Stimulated activated effector memory CD8-positive, alpha-beta T cell treated with anti-CD3 and anti-CD28 coated beads, Interleukin-12 subunit alpha, Interleukin-12 subunit beta, amount 100 ng/mL, for 72 hours (primary cell): ENCODE measurements at regions not wholly inside any gene's neighbourhood (a gene's known extent, or its start where the extent isn't known, plus 50 kb on each side); places are given as distances from the start of the nearest gene placed in this dataset.

ENCODE experiments used
- ATAC-seq: fragments of 150-1000 bp; cut with Tn5 transposase; 2 replicates; pipeline ENCODE4 v1.10.0; 2021
- DNase-seq, 2 donors: peaks; one replicate each; pipeline ENCODE4 v3.0.0; 2021 to 2022; ENCODE audit warnings: low spot score in 2 of 2
- H3K27ac Mint-ChIP-seq: one replicate; pipeline ENCODE4 v1.8.0; 2022; ENCODE audit warnings: mild to moderate bottlenecking, mixed read lengths
- H3K36me3 Mint-ChIP-seq: one replicate; pipeline ENCODE4 v1.8.0; 2022; ENCODE audit warnings: mild to moderate bottlenecking, mixed read lengths
- H3K4me1 Mint-ChIP-seq: one replicate; pipeline ENCODE4 v1.8.0; 2022; ENCODE audit warnings: mixed read lengths
- H3K4me3 Mint-ChIP-seq: one replicate; pipeline ENCODE4 v1.8.0; 2022; ENCODE audit warnings: mild to moderate bottlenecking, mixed read lengths
- H3K9me3 Mint-ChIP-seq: one replicate; pipeline ENCODE4 v1.8.0; 2022; ENCODE audit warnings: mixed read lengths

GRCh38 chr4:129675036-129675435 is 579.1 kb downstream of the C4orf33 start:
- DNase-seq (no peak), ATAC-seq (no peak)
- Mint-ChIP-seq H3K36me3 (no peaks in the 10 kb centered on the region), H3K4me1 (no peaks in the 10 kb centered on the region), H3K4me3 (no peak overlapping the region), H3K9me3 (peaks cover 6% of the 10 kb centered on the region), H3K27ac (no peak overlapping the region)

- no peak for ATAC-seq
Observed at GRCh38 chr4:129676934-129677333, 581.0 kb downstream of the C4orf33 start.

GRCh38 chr4:129682586-129682985 is 586.6 kb downstream of the C4orf33 start:
- no peaks in the 10 kb centered on the region for H3K36me3 Mint-ChIP-seq
- H3K4me3 Mint-ChIP-seq = no peak overlapping the region
- no peaks in the 10 kb centered on the region for H3K4me1 Mint-ChIP-seq
- DNase-seq (no peak), ATAC-seq (no peak)
- no peak overlapping the region for H3K27ac Mint-ChIP-seq
- peaks cover 3% of the 10 kb centered on the region for H3K9me3 Mint-ChIP-seq

More at GRCh38 chr4:129676934-129677333, 581.0 kb downstream of the C4orf33 start:
- no peak for DNase-seq
- Mint-ChIP-seq H3K36me3 (no peaks in the 10 kb centered on the region), H3K27ac (no peak overlapping the region), H3K4me3 (no peak overlapping the region), H3K4me1 (no peaks in the 10 kb centered on the region), H3K9me3 (peaks cover 3% of the 10 kb centered on the region)

GRCh38 chr4:129707949-129708348 is 612.0 kb downstream of the C4orf33 start:
- DNase-seq (no peak), ATAC-seq (no peak)
- H3K4me1 Mint-ChIP-seq = no peaks in the 10 kb centered on the region
- H3K4me3 Mint-ChIP-seq = no peak overlapping the region
- peaks cover 4% of the 10 kb centered on the region for H3K9me3 Mint-ChIP-seq
- no peak overlapping the region for H3K27ac Mint-ChIP-seq
- no peaks in the 10 kb centered on the region for H3K36me3 Mint-ChIP-seq

GRCh38 chr4:129708784-129709183 is 612.8 kb downstream of the C4orf33 start:
- no peak overlapping the region for H3K27ac Mint-ChIP-seq
- no peak overlapping the region for H3K4me3 Mint-ChIP-seq
- no peak for ATAC-seq
- H3K4me1 Mint-ChIP-seq = no peaks in the 10 kb centered on the region
- peaks cover 4% of the 10 kb centered on the region for H3K9me3 Mint-ChIP-seq
- no peaks in the 10 kb centered on the region for H3K36me3 Mint-ChIP-seq
- DNase-seq = no peak

- Mint-ChIP-seq H3K27ac (no peak overlapping the region), H3K36me3 (no peaks in the 10 kb centered on the region), H3K9me3 (peaks cover 10% of the 10 kb centered on the region), H3K4me1 (no peaks in the 10 kb centered on the region), H3K4me3 (no peak overlapping the region)
- no peak for ATAC-seq
- no peak for DNase-seq
Observed at GRCh38 chr4:129738175-129738574, 642.2 kb downstream of the C4orf33 start.

GRCh38 chr4:129747756-129748155 is 651.8 kb downstream of the C4orf33 start:
- ATAC-seq = no peak
- no peak overlapping the region for H3K27ac Mint-ChIP-seq
- no peak for DNase-seq
- H3K9me3 Mint-ChIP-seq = peaks cover 6% of the 10 kb centered on the region
- H3K36me3 Mint-ChIP-seq = no peaks in the 10 kb centered on the region
- H3K4me1 Mint-ChIP-seq = no peaks in the 10 kb centered on the region
- no peak overlapping the region for H3K4me3 Mint-ChIP-seq

- no peak overlapping the region for H3K4me3 Mint-ChIP-seq
- no peak for DNase-seq
- H3K27ac Mint-ChIP-seq = no peak overlapping the region
- no peak for ATAC-seq
- H3K4me1 Mint-ChIP-seq = no peaks in the 10 kb centered on the region
- H3K9me3 Mint-ChIP-seq = peaks cover 6% of the 10 kb centered on the region
- H3K36me3 Mint-ChIP-seq = no peaks in the 10 kb centered on the region
Observed at GRCh38 chr4:129748991-129749390, 653.0 kb downstream of the C4orf33 start.

GRCh38 chr4:129751646-129752045 is 655.7 kb downstream of the C4orf33 start:
- peaks cover 6% of the 10 kb centered on the region for H3K9me3 Mint-ChIP-seq
- H3K27ac Mint-ChIP-seq = no peak overlapping the region
- H3K4me1 Mint-ChIP-seq = no peaks in the 10 kb centered on the region
- H3K4me3 Mint-ChIP-seq = no peak overlapping the region
- H3K36me3 Mint-ChIP-seq = no peaks in the 10 kb centered on the region
- ATAC-seq (no peak), DNase-seq (no peak)

GRCh38 chr4:129783596-129783995 is 687.6 kb downstream of the C4orf33 start:
- Mint-ChIP-seq H3K4me1 (no peaks in the 10 kb centered on the region), H3K27ac (no peak overlapping the region), H3K4me3 (no peak overlapping the region), H3K36me3 (no peaks in the 10 kb centered on the region), H3K9me3 (peaks cover 10% of the 10 kb centered on the region)
- DNase-seq (no peak), ATAC-seq (no peak)

GRCh38 chr4:129788486-129788885 is 692.5 kb downstream of the C4orf33 start:
- Mint-ChIP-seq H3K4me3 (no peak overlapping the region), H3K27ac (no peak overlapping the region), H3K36me3 (no peaks in the 10 kb centered on the region), H3K9me3 (peaks cover 20% of the 10 kb centered on the region), H3K4me1 (no peaks in the 10 kb centered on the region)
- DNase-seq (no peak), ATAC-seq (no peak)

GRCh38 chr4:129804461-129804981 is 708.6 kb downstream of the C4orf33 start:
- no peak for DNase-seq
- no peak for ATAC-seq

GRCh38 chr4:129806986-129807385 is 711.0 kb downstream of the C4orf33 start:
- ATAC-seq (no peak), DNase-seq (no peak)
- Mint-ChIP-seq H3K27ac (no peak overlapping the region), H3K36me3 (no peaks in the 10 kb centered on the region), H3K4me3 (no peak overlapping the region), H3K4me1 (no peaks in the 10 kb centered on the region), H3K9me3 (peaks cover 11% of the 10 kb centered on the region)

More at GRCh38 chr4:129804461-129804981, 708.6 kb downstream of the C4orf33 start:
- no peak overlapping the region for H3K27ac Mint-ChIP-seq
- no peak overlapping the region for H3K4me3 Mint-ChIP-seq
- peaks cover 11% of the 10 kb centered on the region for H3K9me3 Mint-ChIP-seq
- no peaks in the 10 kb centered on the region for H3K36me3 Mint-ChIP-seq
- H3K4me1 Mint-ChIP-seq = no peaks in the 10 kb centered on the region

GRCh38 chr4:129808242-129808641 is 712.3 kb downstream of the C4orf33 start:
- Mint-ChIP-seq H3K4me1 (no peaks in the 10 kb centered on the region), H3K36me3 (no peaks in the 10 kb centered on the region), H3K9me3 (peaks cover 10% of the 10 kb centered on the region), H3K27ac (no peak overlapping the region), H3K4me3 (no peak overlapping the region)
- no peak for DNase-seq
- ATAC-seq = no peak

GRCh38 chr4:129821073-129821472 is 725.1 kb downstream of the C4orf33 start:
- Mint-ChIP-seq H3K36me3 (no peaks in the 10 kb centered on the region), H3K9me3 (peaks cover 9% of the 10 kb centered on the region), H3K4me1 (no peaks in the 10 kb centered on the region), H3K4me3 (no peak overlapping the region), H3K27ac (no peak overlapping the region)
- no peak for ATAC-seq
- no peak for DNase-seq

GRCh38 chr4:129821963-129822362 is 726.0 kb downstream of the C4orf33 start:
- Mint-ChIP-seq H3K4me3 (no peak overlapping the region), H3K9me3 (peaks cover 8% of the 10 kb centered on the region), H3K36me3 (no peaks in the 10 kb centered on the region), H3K4me1 (no peaks in the 10 kb centered on the region), H3K27ac (no peak overlapping the region)
- DNase-seq (no peak), ATAC-seq (no peak)

- Mint-ChIP-seq H3K36me3 (no peaks in the 10 kb centered on the region), H3K9me3 (peaks cover 4% of the 10 kb centered on the region), H3K27ac (no peak overlapping the region), H3K4me1 (no peaks in the 10 kb centered on the region), H3K4me3 (no peak overlapping the region)
- DNase-seq (no peak), ATAC-seq (no peak)
Observed at GRCh38 chr4:129822701-129823100, 726.7 kb downstream of the C4orf33 start.
